PFSK-1 (cell line): ENCODE measurements at regions not wholly inside any gene's neighbourhood (a gene's known extent, or its start where the extent isn't known, plus 50 kb on each side); places are given as distances from the start of the nearest gene placed in this dataset.

Experiments
- FOXP2 ChIP-seq: optimal IDR thresholded peaks from 2 replicates; pipeline ENCODE3; 2011; ENCODE audit warnings: borderline replicate concordance, control low read depth, inconsistent platforms; ENCODE audit not compliant: insufficient read depth; ENCODE audit errors: extremely low read length, extremely low read depth
- POLR2AphosphoS5 ChIP-seq: IDR thresholded peaks from 2 replicates; pipeline ENCODE4 v1.6.1; 2012; ENCODE audit warnings: low read depth, mild to moderate bottlenecking, control low read depth, low read length, moderate library complexity
- SIN3A ChIP-seq: IDR thresholded peaks from 2 replicates; pipeline ENCODE4 v1.6.1; 2012; ENCODE audit warnings: mild to moderate bottlenecking, low read length, moderate library complexity, borderline replicate concordance; ENCODE audit not compliant: insufficient read depth
- TAF1 ChIP-seq: IDR thresholded peaks from 2 replicates; pipeline ENCODE4 v1.6.1; 2012; ENCODE audit warnings: low read length, control low read depth, borderline replicate concordance; ENCODE audit not compliant: insufficient read depth
- TF ChIP-seq, protein P1 (sequence below), 2 experiments: IDR thresholded peaks; 2 replicates each; pipeline versions ENCODE4 v1.6.1 to v1.8.0; 2011 to 2012; ENCODE audit warnings: low read depth in 2 of 2, low read length in 2 of 2, control low read depth in 1 of 2, inconsistent platforms in 1 of 2, mild to moderate bottlenecking in 1 of 2, moderate library complexity in 1 of 2; ENCODE audit not compliant: insufficient read depth in 1 of 2

DNA sequence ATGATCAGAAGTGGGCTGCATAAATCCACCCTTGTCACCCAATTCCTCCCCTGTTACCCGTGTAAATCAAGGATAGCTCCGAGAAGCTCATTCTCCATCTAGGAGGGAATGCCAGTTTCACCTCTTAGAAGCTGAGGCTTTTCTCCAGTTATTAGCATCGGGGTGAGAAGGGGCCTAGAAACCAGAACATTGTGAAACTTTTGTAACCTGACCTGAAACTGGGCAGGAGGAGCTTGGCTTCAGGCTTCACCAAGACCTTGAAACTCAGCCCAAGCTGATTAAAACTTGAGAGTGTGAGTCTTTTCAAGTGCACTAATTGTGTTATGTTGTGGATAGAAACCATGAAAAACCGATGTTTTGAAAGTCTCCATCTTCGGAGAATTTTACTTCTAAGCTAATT, 103.1 kb downstream of the BMP2 start:
- no peak for TF ChIP-seq SIN3A
- TF ChIP-seq, protein P1, sequence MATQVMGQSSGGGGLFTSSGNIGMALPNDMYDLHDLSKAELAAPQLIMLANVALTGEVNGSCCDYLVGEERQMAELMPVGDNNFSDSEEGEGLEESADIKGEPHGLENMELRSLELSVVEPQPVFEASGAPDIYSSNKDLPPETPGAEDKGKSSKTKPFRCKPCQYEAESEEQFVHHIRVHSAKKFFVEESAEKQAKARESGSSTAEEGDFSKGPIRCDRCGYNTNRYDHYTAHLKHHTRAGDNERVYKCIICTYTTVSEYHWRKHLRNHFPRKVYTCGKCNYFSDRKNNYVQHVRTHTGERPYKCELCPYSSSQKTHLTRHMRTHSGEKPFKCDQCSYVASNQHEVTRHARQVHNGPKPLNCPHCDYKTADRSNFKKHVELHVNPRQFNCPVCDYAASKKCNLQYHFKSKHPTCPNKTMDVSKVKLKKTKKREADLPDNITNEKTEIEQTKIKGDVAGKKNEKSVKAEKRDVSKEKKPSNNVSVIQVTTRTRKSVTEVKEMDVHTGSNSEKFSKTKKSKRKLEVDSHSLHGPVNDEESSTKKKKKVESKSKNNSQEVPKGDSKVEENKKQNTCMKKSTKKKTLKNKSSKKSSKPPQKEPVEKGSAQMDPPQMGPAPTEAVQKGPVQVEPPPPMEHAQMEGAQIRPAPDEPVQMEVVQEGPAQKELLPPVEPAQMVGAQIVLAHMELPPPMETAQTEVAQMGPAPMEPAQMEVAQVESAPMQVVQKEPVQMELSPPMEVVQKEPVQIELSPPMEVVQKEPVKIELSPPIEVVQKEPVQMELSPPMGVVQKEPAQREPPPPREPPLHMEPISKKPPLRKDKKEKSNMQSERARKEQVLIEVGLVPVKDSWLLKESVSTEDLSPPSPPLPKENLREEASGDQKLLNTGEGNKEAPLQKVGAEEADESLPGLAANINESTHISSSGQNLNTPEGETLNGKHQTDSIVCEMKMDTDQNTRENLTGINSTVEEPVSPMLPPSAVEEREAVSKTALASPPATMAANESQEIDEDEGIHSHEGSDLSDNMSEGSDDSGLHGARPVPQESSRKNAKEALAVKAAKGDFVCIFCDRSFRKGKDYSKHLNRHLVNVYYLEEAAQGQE (IDR thresholded peaks at IDR 0.05; ENCODE audit: insufficient read depth in 1 of 2, low read depth in 2 of 2, low read length in 2 of 2), result no peak

- TF ChIP-seq TAF1 (no peak), FOXP2 (no peak), SIN3A (no peak)
Observed at GRCh38 chr20:6877633-6878032, 110.1 kb downstream of the BMP2 start.

DNA sequence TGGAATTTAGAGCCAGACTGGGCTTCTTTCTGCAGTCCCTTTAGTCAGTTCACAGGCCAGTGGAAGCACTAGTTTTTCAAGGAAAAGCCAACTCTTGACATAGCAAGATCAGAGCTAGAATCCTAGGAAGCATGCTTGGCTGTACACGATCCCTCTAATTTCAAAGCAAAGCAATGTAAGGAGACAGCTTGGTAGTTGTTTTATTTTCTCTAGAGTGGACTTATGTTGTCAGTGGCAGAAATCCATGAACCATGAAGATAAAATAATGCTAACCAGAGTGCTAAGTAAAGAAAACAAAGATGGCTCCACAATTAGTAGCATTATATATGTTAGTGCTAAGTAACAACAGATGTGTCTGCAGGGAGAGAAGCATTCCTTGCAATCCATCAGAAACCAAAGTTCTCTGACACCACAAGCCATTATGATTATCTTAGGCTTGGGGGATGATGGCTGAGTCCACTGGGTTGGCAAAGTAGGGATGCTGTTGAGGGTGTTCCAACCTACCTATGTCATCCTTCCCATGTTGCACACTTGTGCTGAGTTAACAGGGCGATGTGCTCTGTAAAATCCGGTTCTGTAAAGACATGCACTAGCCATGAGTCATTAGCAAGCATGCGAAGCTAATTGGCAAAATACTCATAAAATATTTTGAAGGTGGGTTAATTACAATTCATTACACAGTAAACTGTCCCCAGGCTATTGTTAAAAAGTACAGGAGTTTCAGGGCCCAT, 115.2 kb downstream of the BMP2 start:
- TF ChIP-seq FOXP2 (no peak), TAF1 (no peak), SIN3A (no peak), POLR2AphosphoS5 (no peak)
- TF ChIP-seq, protein P1 (IDR thresholded peaks at IDR 0.05; ENCODE audit: insufficient read depth in 1 of 2, low read depth in 2 of 2, low read length in 2 of 2), result no peak

DNA sequence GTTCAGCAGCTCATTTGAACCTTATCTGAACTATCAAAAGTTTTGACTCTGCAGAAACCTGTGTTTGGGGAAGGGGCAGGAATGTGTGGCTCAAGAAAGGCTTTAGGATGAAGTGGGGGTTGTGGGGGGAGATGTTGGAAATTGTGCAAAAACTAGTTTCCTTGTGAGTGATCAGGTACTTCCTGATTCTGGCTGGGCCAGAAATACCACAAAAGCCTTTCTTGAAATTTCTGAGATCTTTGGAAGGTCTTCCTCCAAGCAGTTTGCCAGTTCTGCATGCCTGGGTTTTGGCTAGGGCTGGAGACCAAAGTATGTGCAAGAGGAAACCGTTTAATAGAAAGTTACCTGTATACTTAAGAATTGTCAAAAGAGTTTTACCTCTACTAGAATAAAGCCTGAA, 116.6 kb downstream of the BMP2 start:
- TF ChIP-seq, protein P1 (IDR thresholded peaks at IDR 0.05; ENCODE audit: insufficient read depth in 1 of 2, low read depth in 2 of 2, low read length in 2 of 2), result no peak
- TF ChIP-seq POLR2AphosphoS5 (no peak), FOXP2 (no peak), SIN3A (no peak), TAF1 (no peak)

GRCh38 chr20:6886065-6886729, 118.7 kb downstream of the BMP2 start:
- no peak for TF ChIP-seq FOXP2
- TF ChIP-seq SIN3A, result no peak
- no peak for TF ChIP-seq POLR2AphosphoS5
- TF ChIP-seq, protein P1 (IDR thresholded peaks at IDR 0.05; ENCODE audit: insufficient read depth in 1 of 2, low read depth in 2 of 2, low read length in 2 of 2), result no peak
- no peak for TF ChIP-seq TAF1
